K562 (cell line): ENCODE measurements at regions not wholly inside any gene's neighbourhood (a gene's known extent, or its start where the extent isn't known, plus 50 kb on each side); places are given as distances from the start of the nearest gene placed in this dataset.

Source experiments
- ATAC-seq: fragments of 200-7000 bp; cut with Tn5 transposase; 3 replicates; pipeline ENCODE4 v1.9.1; 2020; ENCODE audit warnings: moderate library complexity
- BruUV-seq: library from RNA; stranded (reverse); fragments of 400-500 nt; replicated peaks from 2 replicates; lab custom pipeline; 2021; lab: Mats Ljungman, UMichigan
- CTCF ChIA-PET: fragments of 300-600 bp; formaldehyde crosslinking; extraction: SDS; loops from one replicate; lab custom pipeline; 2021; ENCODE audit warnings: low intra/inter-chr PET ratio; lab: Yijun Ruan, JAX
- POLR2A ChIA-PET: fragments of 300-600, 350-650 bp; sonication (Branson Sonifier 250); formaldehyde crosslinking; extraction: SDS; loops from one replicate; lab custom pipeline; 2021; ENCODE audit warnings: antibody characterized with exemption, inconsistent platforms; lab: Yijun Ruan, JAX
- DNase-seq, 4 experiments: peaks; one replicate each; pipeline versions ENCODE4 v3.0.0 to v3.0.0-alpha.2; 2011 to 2018; ENCODE audit warnings: low spot score in 3 of 4, mixed read lengths in 3 of 4; ENCODE audit errors: extremely low read depth in 1 of 4
- FAIRE-seq: peaks from 2 replicates; lab custom pipeline; 2011; peaks lifted over from hg19 to GRCh38; lab: Jason Lieb, UNC
- H2AFZ ChIP-seq: 2 replicates; pipeline ENCODE4 v1.6.0; 2011; ENCODE audit warnings: low read depth, low read length, control low read depth, inconsistent platforms
- H3K27ac ChIP-seq: fragments of 200-600 bp; 3 replicates; pipeline ENCODE4 v1.8.0; 2011; ENCODE audit warnings: low read depth, mild to moderate bottlenecking, control low read depth, inconsistent platforms, low read length, moderate library complexity, mixed read lengths; ENCODE audit errors: extremely low read depth
- H3K27me3 ChIP-seq, 2 experiments: fragments of 300-600 bp in 1 of 2; 2 replicates in 1 of 2; 3 replicates in 1 of 2; pipeline versions ENCODE4 v1.6.0 to v1.8.0; 2011; ENCODE audit warnings: inconsistent platforms in 2 of 2, low read length in 2 of 2, mild to moderate bottlenecking in 1 of 2, mixed read lengths in 1 of 2, moderate library complexity in 1 of 2; ENCODE audit not compliant: control insufficient read depth in 2 of 2, insufficient read depth in 2 of 2
- H3K36me3 ChIP-seq: fragments of 300-600 bp; 3 replicates; pipeline ENCODE4 v1.8.0; 2011; ENCODE audit warnings: mild to moderate bottlenecking, low read length, inconsistent platforms; ENCODE audit not compliant: control insufficient read depth, insufficient read depth
- H3K4me1 ChIP-seq, 2 experiments: fragments of 200-600 bp in 1 of 2; replicated peaks in 1 of 2; 2 replicates in 1 of 2; 3 replicates in 1 of 2; pipeline versions ENCODE4 v1.5.1 to v1.8.0; 2011; ENCODE audit warnings: inconsistent platforms in 2 of 2, low read length in 2 of 2, mild to moderate bottlenecking in 1 of 2, mixed read lengths in 1 of 2, moderate library complexity in 1 of 2; ENCODE audit not compliant: control insufficient read depth in 2 of 2, insufficient read depth in 2 of 2
- H3K4me2 ChIP-seq: 2 replicates; pipeline ENCODE4 v1.6.1; 2011; ENCODE audit warnings: low read length, control low read depth, inconsistent platforms, mixed read lengths; ENCODE audit not compliant: insufficient read depth
- H3K4me3 ChIP-seq: fragments of 200-600 bp; sonication (generic), shearing (Covaris generic); 2 replicates; pipeline ENCODE4 v1.5.1; 2016; ENCODE audit warnings: control low read depth, inconsistent platforms
- H3K79me2 ChIP-seq: fragments of 200-600 bp; 3 replicates; pipeline ENCODE4 v1.8.0; 2011; ENCODE audit warnings: low read length, inconsistent platforms; ENCODE audit not compliant: control insufficient read depth, insufficient read depth
- H3K9ac ChIP-seq, 2 experiments: 2 replicates each; pipeline versions ENCODE4 v1.6.0 to v1.6.1; 2011; ENCODE audit warnings: low read depth in 2 of 2, low read length in 2 of 2, control low read depth in 1 of 2, inconsistent platforms in 1 of 2, mild to moderate bottlenecking in 1 of 2, mixed read lengths in 1 of 2; ENCODE audit not compliant: insufficient read depth in 1 of 2
- H3K9me1 ChIP-seq: one replicate; pipeline ENCODE4 v1.6.0; 2011; ENCODE audit warnings: inconsistent platforms, mild to moderate bottlenecking, low read length, moderate library complexity; ENCODE audit not compliant: control insufficient read depth, insufficient read depth
- H3K9me3 ChIP-seq: replicated peaks from 2 replicates; pipeline ENCODE4 v1.5.1; 2011; ENCODE audit warnings: low read depth, low read length, inconsistent platforms; ENCODE audit not compliant: control insufficient read depth, insufficient read depth
- H4K20me1 ChIP-seq: replicated peaks from 2 replicates; pipeline ENCODE4 v1.6.1; 2011; ENCODE audit warnings: low read length, inconsistent platforms, mixed read lengths; ENCODE audit not compliant: control insufficient read depth, insufficient read depth
- ATF2 ChIP-seq: sonication (generic); formaldehyde crosslinking; IDR thresholded peaks from 2 replicates; pipeline ENCODE4 v1.8.1; 2022; ENCODE audit warnings: missing genetic modification reagents
- MBD1 ChIP-seq: fragments of 250-450 bp; sonication (Bioruptor Pico); IDR thresholded peaks from 2 replicates; pipeline ENCODE4 v1.8.0; 2022; ENCODE audit warnings: inconsistent platforms
- MTF1 ChIP-seq: fragments of 250-450 bp; sonication (Bioruptor Pico); IDR thresholded peaks from 2 replicates; pipeline ENCODE4 v1.9.0; 2021; ENCODE audit warnings: moderate library complexity, mild to moderate bottlenecking, inconsistent platforms, borderline replicate concordance
- MYNN ChIP-seq, 2 experiments: sonication (generic); formaldehyde crosslinking in 1 of 2; IDR thresholded peaks; 2 replicates each; pipeline versions ENCODE4 v1.5.0 to v1.6.1; 2016 to 2020; ENCODE audit warnings: antibody characterized with exemption in 1 of 2, missing genetic modification reagents in 1 of 2
- RREB1 ChIP-seq: fragments of 250-450 bp; sonication (Bioruptor Pico); IDR thresholded peaks from 2 replicates; pipeline ENCODE4 v1.4.0; 2020
- SRSF3 ChIP-seq: fragments of 200-400 bp; formaldehyde crosslinking; IDR thresholded peaks from 2 replicates; pipeline ENCODE4 v1.6.1; 2016; ENCODE audit warnings: mild to moderate bottlenecking, low read length, moderate library complexity; ENCODE audit not compliant: insufficient read depth
- ZBTB2 ChIP-seq: fragments of 450-650 bp; IDR thresholded peaks from 2 replicates; pipeline ENCODE4 v1.6.1; 2016; ENCODE audit warnings: antibody characterized with exemption
- ZNF507 ChIP-seq: conservative IDR thresholded peaks from 2 replicates; pipeline ENCODE4 v1.6.1; 2017; ENCODE audit warnings: missing genetic modification characterization, missing compliant biosample characterization
- WGBS: fragments of 100-300 bp; shearing (Covaris generic); methylation state at CpG from one replicate; pipeline ENCODE4 v1.1.6; 2016; ENCODE audit warnings: low coverage, mixed read lengths; ENCODE audit not compliant: insufficient coverage; ENCODE audit errors: missing lambda C conversion rate; 5-methylcytosine and 5-hydroxymethylcytosine counted together
- in situ Hi-C: fragments of 300-500 bp; cut with MboI; formaldehyde crosslinking; loops from 4 replicates; pipeline ENCODE4 v1.15.0; 2018; ENCODE audit warnings: inconsistent platforms, mixed read lengths
- intact Hi-C: fragments of 100-400 bp; cut with micrococcal nuclease; formaldehyde crosslinking; loops from 2 replicates; pipeline ENCODE4 v1.14.2; 2022

GRCh38 chr9:84511651-84512050 lies 157.9 kb upstream of the NTRK2 start:
- WGBS = 9% methylated on average over 2 of the region's 2 CpGs
- in situ Hi-C loops = no loop called here
- no peak for ATAC-seq
- Histone ChIP-seq H3K9me1 (no peaks in the 10 kb centered on the region), H3K27me3 (no peaks in the 10 kb centered on the region), H3K27ac (no peak overlapping the region), H3K36me3 (no peaks in the 10 kb centered on the region), H2AFZ (no peak overlapping the region), H3K4me1 (no peaks in the 10 kb centered on the region), H3K4me2 (no peak overlapping the region), H3K9ac (no peak overlapping the region), H3K4me3 (no peak overlapping the region), H3K79me2 (no peaks in the 10 kb centered on the region), H3K9me3 (no peaks in the 10 kb centered on the region), H4K20me1 (no peaks in the 10 kb centered on the region)
- no peak for TF ChIP-seq RREB1 (CRISPR knock-in tag)
- no peak for TF ChIP-seq MBD1 (CRISPR knock-in tag)
- no peak for TF ChIP-seq MTF1 (CRISPR knock-in tag)
- no peak for TF ChIP-seq ZBTB2
- no peak for TF ChIP-seq ZNF507 (tag)
- TF ChIP-seq ATF2 (CRISPR knock-in tag) = no peak
- TF ChIP-seq SRSF3 = no peak
- TF ChIP-seq MYNN (IDR thresholded peaks at IDR 0.05) = no peak
- no peak for TF ChIP-seq MYNN (CRISPR knock-in tag; IDR thresholded peaks at IDR 0.05)
- DNase-seq = no peak
- BruUV-seq = no TSS peak
- POLR2A ChIA-PET = no interaction called here
- CTCF ChIA-PET = no interaction called here
- FAIRE-seq = no peak
- intact Hi-C loops = no loop called here
